K562 (cell line): ENCODE measurements at regions not wholly inside any gene's neighbourhood (a gene's known extent, or its start where the extent isn't known, plus 50 kb on each side); places are given as distances from the start of the nearest gene placed in this dataset.

Experiments
- BCOR ChIP-seq: fragments of 450-650 bp; IDR thresholded peaks from 2 replicates; pipeline ENCODE4 v1.6.1; 2016
- CREB5 ChIP-seq: fragments of 250-450 bp; sonication (Bioruptor Pico); IDR thresholded peaks from 2 replicates; pipeline ENCODE4 v1.5.0; 2020; ENCODE audit warnings: mild to moderate bottlenecking
- MAX ChIP-seq: sonication (generic); formaldehyde crosslinking; IDR thresholded peaks from 2 replicates; pipeline ENCODE4 v1.9.0; 2022; ENCODE audit warnings: mild to moderate bottlenecking, missing genetic modification reagents
- NR2C1 ChIP-seq, 2 experiments: fragments of 450-650 bp; IDR thresholded peaks; 2 replicates each; pipeline ENCODE4 v1.6.1; 2017; ENCODE audit warnings: mild to moderate bottlenecking in 2 of 2, antibody characterized with exemption in 1 of 2, inconsistent platforms in 1 of 2, missing compliant biosample characterization in 1 of 2, missing genetic modification characterization in 1 of 2
- RAD21 ChIP-seq, 2 experiments: fragments of 250-450 bp in 1 of 2; fragments of 450-650 bp in 1 of 2; sonication (Bioruptor Pico) in 1 of 2; formaldehyde crosslinking in 1 of 2; IDR thresholded peaks in 1 of 2; conservative IDR thresholded peaks in 1 of 2; 2 replicates each; pipeline versions ENCODE4 v1.4.0 to v1.8.0; 2020 to 2022; ENCODE audit warnings: mild to moderate bottlenecking in 2 of 2, moderate library complexity in 1 of 2
- RBBP5 ChIP-seq: fragments of 200-600 bp; sonication (generic); IDR thresholded peaks from 2 replicates; pipeline ENCODE4 v1.6.1; 2012; ENCODE audit warnings: borderline replicate concordance, mild to moderate bottlenecking, low read length, control low read depth, inconsistent platforms; ENCODE audit not compliant: insufficient read depth, poor library complexity, severe bottlenecking
- TBL1XR1 ChIP-seq, 2 experiments: IDR thresholded peaks; 2 replicates each; pipeline ENCODE4 v1.6.1; 2012; ENCODE audit warnings: improper control_type of control experiment in 2 of 2, low read length in 2 of 2, mild to moderate bottlenecking in 1 of 2
- THRB ChIP-seq: fragments of 450-650 bp; formaldehyde crosslinking; conservative IDR thresholded peaks from 2 replicates; pipeline ENCODE4 v1.4.0; 2022; ENCODE audit warnings: mild to moderate bottlenecking, missing genetic modification characterization
- ZBTB1 ChIP-seq: sonication (generic); formaldehyde crosslinking; IDR thresholded peaks from 2 replicates; pipeline ENCODE4 v1.8.1; 2023; ENCODE audit warnings: missing genetic modification reagents, low read depth, mild to moderate bottlenecking, borderline replicate concordance
- ZNF316 ChIP-seq: fragments of 450-650 bp; IDR thresholded peaks from 2 replicates; pipeline ENCODE4 v1.6.1; 2016
- ZNF644 ChIP-seq: fragments of 200-800 bp; sonication (Bioruptor generic); IDR thresholded peaks from 2 replicates; pipeline ENCODE4 v1.6.1; 2016; ENCODE audit warnings: low read depth, missing genetic modification characterization, missing compliant biosample characterization
- ZNF75A ChIP-seq: fragments of 450-650 bp; formaldehyde crosslinking; IDR thresholded peaks from 2 replicates; pipeline ENCODE4 v1.4.0; 2020; ENCODE audit warnings: mild to moderate bottlenecking

- TF ChIP-seq TBL1XR1 (IDR thresholded peaks at IDR 0.05; ENCODE audit: low read length in 2 of 2): no peak
- TF ChIP-seq RBBP5: peak; percentile 26
- TF ChIP-seq BCOR: no peak
- peak; percentile 91 for TF ChIP-seq ZNF75A
- TF ChIP-seq MAX (CRISPR knock-in tag): no peak
- peak; percentile 56 for TF ChIP-seq NR2C1 (IDR thresholded peaks at IDR 0.05)
- TF ChIP-seq NR2C1 (tag; IDR thresholded peaks at IDR 0.05): peak; percentile 68; the same call in 1 of the 2 replicates
- TF ChIP-seq ZNF316: no peak
- TF ChIP-seq THRB (CRISPR knock-in tag): peak; percentile 53; the same call in 1 of the 2 replicates
- peak; percentile 80; the same call in 1 of the 2 replicates for TF ChIP-seq ZNF644 (tag)
- TF ChIP-seq CREB5 (CRISPR knock-in tag): no peak
- TF ChIP-seq RAD21 (CRISPR knock-in tag; conservative IDR thresholded peaks at IDR 0.05 in 1 of 2, IDR thresholded peaks at IDR 0.05 in 1 of 2): peak in 1 of 2 experiments; percentile 15; a peak in 1 of 4 replicates
- TF ChIP-seq ZBTB1: no peak
Measured at GRCh38 chr6:146883640-146884531, 285.1 kb downstream of the ADGB start (continued).
